NB4 (cell line): ENCODE measurements at regions not wholly inside any gene's neighbourhood (a gene's known extent, or its start where the extent isn't known, plus 50 kb on each side); places are given as distances from the start of the nearest gene placed in this dataset.
"Not testable (repeated sequence)": the region's sequence is repeated elsewhere in the genome, so short reads cannot be mapped to it uniquely, and the experiment has no call there.

Experiments used
- POLR2A ChIP-seq: IDR thresholded peaks from 2 replicates; pipeline ENCODE4 v1.6.1; 2011; ENCODE audit warnings: mild to moderate bottlenecking; ENCODE audit not compliant: insufficient read length; ENCODE audit errors: extremely low read depth
- TF ChIP-seq, protein P1 (sequence below): IDR thresholded peaks from one replicate; pipeline ENCODE4 v1.5.1; 2012; ENCODE audit warnings: low read depth, low read length
- TF ChIP-seq, protein P2 (sequence below): IDR thresholded peaks from 2 replicates; pipeline ENCODE4 v1.6.1; 2011; ENCODE audit warnings: low read depth, low read length

DNA sequence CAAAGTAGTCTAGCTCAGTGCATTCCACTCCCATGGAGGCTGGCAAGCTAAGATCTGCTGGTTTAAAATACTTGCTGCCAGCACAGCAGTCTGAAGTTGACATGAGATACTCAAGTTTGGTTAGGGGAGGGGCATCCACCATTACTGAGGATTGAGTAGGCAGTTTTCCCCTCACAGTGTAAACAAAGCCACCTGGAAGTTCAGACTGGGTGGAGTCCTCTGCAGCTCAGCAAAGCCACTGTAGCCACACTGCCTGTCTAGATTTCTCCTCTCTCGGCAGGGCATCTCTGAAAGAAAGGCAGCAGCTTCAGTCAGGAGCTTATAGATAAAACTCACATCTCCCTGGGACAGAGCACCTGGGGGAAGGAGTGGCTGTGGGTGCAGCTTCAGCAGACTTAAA, 377.4 kb upstream of the PRR20A start:
- TF ChIP-seq, protein P1, sequence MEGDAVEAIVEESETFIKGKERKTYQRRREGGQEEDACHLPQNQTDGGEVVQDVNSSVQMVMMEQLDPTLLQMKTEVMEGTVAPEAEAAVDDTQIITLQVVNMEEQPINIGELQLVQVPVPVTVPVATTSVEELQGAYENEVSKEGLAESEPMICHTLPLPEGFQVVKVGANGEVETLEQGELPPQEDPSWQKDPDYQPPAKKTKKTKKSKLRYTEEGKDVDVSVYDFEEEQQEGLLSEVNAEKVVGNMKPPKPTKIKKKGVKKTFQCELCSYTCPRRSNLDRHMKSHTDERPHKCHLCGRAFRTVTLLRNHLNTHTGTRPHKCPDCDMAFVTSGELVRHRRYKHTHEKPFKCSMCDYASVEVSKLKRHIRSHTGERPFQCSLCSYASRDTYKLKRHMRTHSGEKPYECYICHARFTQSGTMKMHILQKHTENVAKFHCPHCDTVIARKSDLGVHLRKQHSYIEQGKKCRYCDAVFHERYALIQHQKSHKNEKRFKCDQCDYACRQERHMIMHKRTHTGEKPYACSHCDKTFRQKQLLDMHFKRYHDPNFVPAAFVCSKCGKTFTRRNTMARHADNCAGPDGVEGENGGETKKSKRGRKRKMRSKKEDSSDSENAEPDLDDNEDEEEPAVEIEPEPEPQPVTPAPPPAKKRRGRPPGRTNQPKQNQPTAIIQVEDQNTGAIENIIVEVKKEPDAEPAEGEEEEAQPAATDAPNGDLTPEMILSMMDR: not testable (repeated sequence)
- TF ChIP-seq, protein P2, sequence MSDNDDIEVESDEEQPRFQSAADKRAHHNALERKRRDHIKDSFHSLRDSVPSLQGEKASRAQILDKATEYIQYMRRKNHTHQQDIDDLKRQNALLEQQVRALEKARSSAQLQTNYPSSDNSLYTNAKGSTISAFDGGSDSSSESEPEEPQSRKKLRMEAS: not testable (repeated sequence)
- not testable (repeated sequence) for TF ChIP-seq POLR2A
